ENCODE measurements at regions not wholly inside any gene's neighbourhood (a gene's known extent, or its start where the extent isn't known, plus 50 kb on each side); places are given as distances from the start of the nearest gene placed in this dataset.

DNA sequence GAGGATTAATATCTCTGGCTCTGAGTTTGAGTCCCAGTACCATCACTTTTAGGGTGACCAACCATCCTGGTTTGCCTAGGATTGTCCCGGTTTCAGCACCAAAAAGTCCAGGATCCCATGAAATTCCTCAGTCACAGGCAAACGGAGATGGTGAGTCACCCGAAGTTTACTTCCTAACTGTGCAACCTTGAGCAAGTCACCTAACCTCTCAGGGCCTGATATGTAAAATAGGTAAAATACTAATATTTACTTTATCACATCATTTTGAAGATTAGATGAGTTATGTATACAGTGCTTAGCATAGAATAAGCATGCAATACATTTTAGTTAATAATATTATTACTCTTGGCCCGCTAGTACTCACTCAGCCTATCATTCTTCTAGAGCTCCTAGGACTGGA is 91.1 kb upstream of the KCNMB2 start:
- no peak overlapping the region for H3K4me3 ChIP-seq (ENCODE audit: low read depth, low read length)
- no peak overlapping the region for H3K27ac ChIP-seq (ENCODE audit: low read depth, low read length)
- POLR2A ChIA-PET = no interaction called here
- no peaks in the 10 kb centered on the region for H3K27me3 ChIP-seq (ENCODE audit: control insufficient read depth, insufficient read depth, low read length)
- TF ChIP-seq, protein P1, sequence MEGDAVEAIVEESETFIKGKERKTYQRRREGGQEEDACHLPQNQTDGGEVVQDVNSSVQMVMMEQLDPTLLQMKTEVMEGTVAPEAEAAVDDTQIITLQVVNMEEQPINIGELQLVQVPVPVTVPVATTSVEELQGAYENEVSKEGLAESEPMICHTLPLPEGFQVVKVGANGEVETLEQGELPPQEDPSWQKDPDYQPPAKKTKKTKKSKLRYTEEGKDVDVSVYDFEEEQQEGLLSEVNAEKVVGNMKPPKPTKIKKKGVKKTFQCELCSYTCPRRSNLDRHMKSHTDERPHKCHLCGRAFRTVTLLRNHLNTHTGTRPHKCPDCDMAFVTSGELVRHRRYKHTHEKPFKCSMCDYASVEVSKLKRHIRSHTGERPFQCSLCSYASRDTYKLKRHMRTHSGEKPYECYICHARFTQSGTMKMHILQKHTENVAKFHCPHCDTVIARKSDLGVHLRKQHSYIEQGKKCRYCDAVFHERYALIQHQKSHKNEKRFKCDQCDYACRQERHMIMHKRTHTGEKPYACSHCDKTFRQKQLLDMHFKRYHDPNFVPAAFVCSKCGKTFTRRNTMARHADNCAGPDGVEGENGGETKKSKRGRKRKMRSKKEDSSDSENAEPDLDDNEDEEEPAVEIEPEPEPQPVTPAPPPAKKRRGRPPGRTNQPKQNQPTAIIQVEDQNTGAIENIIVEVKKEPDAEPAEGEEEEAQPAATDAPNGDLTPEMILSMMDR (IDR thresholded peaks at IDR 0.05; ENCODE audit: low read depth, low read length) = no peak
- no peaks in the 10 kb centered on the region for H3K9me3 ChIP-seq (ENCODE audit: control insufficient read depth, insufficient read depth, low read length)
- no peak for DNase-seq (ENCODE audit: low read depth, low spot score)
- CTCF ChIA-PET = interaction anchor here (0.8 to 1.0 kb wide), 2 partner anchors 9 to 522 kb away, joined by 3 read pairs; no protein-coding TSS in a partner anchor

DNA sequence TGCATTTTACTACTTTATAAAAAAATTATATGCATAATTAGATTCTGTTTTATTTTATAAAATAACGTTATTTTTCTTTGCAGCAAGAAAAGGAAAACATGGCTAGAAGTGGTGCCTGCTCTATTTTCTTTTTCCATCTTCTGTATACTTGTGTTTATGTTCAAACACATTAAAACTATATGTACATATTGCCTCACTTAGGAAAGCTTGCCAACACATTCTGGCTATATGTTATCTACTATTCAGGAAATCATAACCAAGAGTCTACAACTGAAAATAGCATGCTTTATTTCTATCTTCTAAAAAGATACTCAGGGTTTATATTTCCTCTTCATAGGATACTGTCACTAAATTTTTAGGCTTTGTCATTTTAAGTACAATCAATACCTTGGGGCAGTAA is 90.2 kb upstream of the KCNMB2 start:
- H3K4me3 ChIP-seq (ENCODE audit: low read depth, low read length) = no peak overlapping the region
- TF ChIP-seq, protein P1 (IDR thresholded peaks at IDR 0.05; ENCODE audit: low read depth, low read length) = no peak
- POLR2A ChIA-PET = no interaction called here
- DNase-seq (ENCODE audit: low read depth, low spot score) = no peak
- no peaks in the 10 kb centered on the region for H3K9me3 ChIP-seq (ENCODE audit: control insufficient read depth, insufficient read depth, low read length)
- no peaks in the 10 kb centered on the region for H3K27me3 ChIP-seq (ENCODE audit: control insufficient read depth, insufficient read depth, low read length)
- CTCF ChIA-PET = interaction anchor here (2.5 kb wide), 1 partner anchor 10 kb away, joined by 11 read pairs; no protein-coding TSS in a partner anchor
- no peak overlapping the region for H3K27ac ChIP-seq (ENCODE audit: low read depth, low read length)

DNA sequence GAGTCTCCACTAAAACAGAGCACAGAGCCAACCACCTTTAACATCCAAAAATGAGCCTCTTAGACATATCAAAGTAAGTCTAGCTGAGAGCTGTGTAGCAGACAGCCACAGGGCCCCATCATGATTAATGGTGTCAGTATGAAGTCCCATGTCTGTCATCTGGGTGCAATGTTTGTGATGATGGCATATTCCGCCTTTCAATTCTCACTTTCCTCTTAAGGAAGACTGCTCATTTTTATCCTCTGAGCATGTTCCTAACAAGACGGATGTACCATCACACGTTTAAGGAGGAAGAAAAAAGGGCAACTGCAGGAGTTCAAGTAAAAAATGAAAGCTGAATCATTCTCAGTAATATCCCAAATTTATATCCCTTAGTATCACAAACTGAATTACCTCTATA is 85.8 kb upstream of the KCNMB2 start:
- H3K9me3 ChIP-seq (ENCODE audit: control insufficient read depth, insufficient read depth, low read length) = no peaks in the 10 kb centered on the region
- DNase-seq (ENCODE audit: low read depth, low spot score) = no peak
- CTCF ChIA-PET = interaction anchor here (1.2 kb wide), 1 partner anchor 516 kb away, joined by 3 read pairs; no protein-coding TSS in a partner anchor
- no peak overlapping the region for H3K27ac ChIP-seq (ENCODE audit: low read depth, low read length)
- H3K27me3 ChIP-seq (ENCODE audit: control insufficient read depth, insufficient read depth, low read length) = no peaks in the 10 kb centered on the region
- no peak overlapping the region for H3K4me3 ChIP-seq (ENCODE audit: low read depth, low read length)
- POLR2A ChIA-PET = no interaction called here
- TF ChIP-seq, protein P1 (IDR thresholded peaks at IDR 0.05; ENCODE audit: low read depth, low read length) = no peak

DNA sequence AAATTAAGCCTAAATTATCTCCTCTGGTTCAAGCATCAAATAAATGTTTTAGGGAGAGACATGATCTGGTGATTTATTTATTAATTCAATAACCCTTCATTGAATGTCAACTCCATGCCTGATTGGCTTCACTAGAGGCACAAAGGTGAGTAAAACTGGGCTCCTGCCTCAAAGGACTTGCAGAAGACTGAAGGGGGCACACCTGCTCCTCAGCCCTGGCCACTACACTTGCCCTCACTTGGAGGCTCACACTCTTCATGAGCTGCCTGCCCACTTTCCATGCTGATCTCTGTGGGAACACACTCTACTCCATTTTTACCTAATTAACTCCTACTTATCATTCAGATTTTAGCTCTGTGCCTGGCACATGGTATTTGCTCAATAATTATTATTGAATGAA is 84.4 kb upstream of the KCNMB2 start:
- Histone ChIP-seq H3K27ac (ENCODE audit: low read depth, low read length) (no peak overlapping the region), H3K27me3 (ENCODE audit: control insufficient read depth, insufficient read depth, low read length) (no peaks in the 10 kb centered on the region), H3K9me3 (ENCODE audit: control insufficient read depth, insufficient read depth, low read length) (no peaks in the 10 kb centered on the region), H3K4me3 (ENCODE audit: low read depth, low read length) (no peak overlapping the region)
- TF ChIP-seq, protein P1 (IDR thresholded peaks at IDR 0.05; ENCODE audit: low read depth, low read length) = no peak
- CTCF ChIA-PET = interaction anchor here (1.0 kb wide), 1 partner anchor 15 kb away, joined by 3 read pairs; no protein-coding TSS in a partner anchor
- POLR2A ChIA-PET = no interaction called here
- no peak for DNase-seq (ENCODE audit: low read depth, low spot score)

DNA sequence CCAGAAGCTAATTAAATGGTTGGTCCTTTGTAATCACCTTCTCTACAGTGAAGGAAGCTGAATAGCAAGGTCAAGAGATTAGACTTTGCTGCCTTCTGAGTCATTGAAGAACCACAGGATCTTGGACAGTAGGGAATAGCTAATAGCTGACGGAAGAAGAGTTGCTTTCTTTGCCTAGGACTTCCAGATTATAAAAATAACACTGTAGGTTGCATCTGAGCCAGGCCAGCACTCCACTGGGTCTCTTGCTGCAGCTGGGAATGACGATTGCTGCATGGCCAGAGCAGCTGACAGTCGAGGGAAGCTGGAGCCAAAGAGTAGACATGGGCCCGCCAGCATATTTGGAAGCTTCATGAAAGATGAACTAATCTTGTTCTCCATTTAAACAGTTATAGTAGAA is 81.5 kb upstream of the KCNMB2 start:
- POLR2A ChIA-PET = no interaction called here
- DNase-seq (ENCODE audit: low read depth, low spot score) = no peak
- Histone ChIP-seq H3K4me3 (ENCODE audit: low read depth, low read length) (no peak overlapping the region), H3K27ac (ENCODE audit: low read depth, low read length) (no peak overlapping the region), H3K27me3 (ENCODE audit: control insufficient read depth, insufficient read depth, low read length) (peaks cover 3% of the 10 kb centered on the region), H3K9me3 (ENCODE audit: control insufficient read depth, insufficient read depth, low read length) (no peaks in the 10 kb centered on the region)
- CTCF ChIA-PET = no interaction called here
- TF ChIP-seq, protein P1 (IDR thresholded peaks at IDR 0.05; ENCODE audit: low read depth, low read length) = no peak
